ENCODE measurements at regions not wholly inside any gene's neighbourhood (a gene's known extent, or its start where the extent isn't known, plus 50 kb on each side); places are given as distances from the start of the nearest gene placed in this dataset.
A peak's percentile ranks its signal among the peaks of the same experiment; 100 is the strongest.

GRCh38 chr22:25405841-25406509 is 158.5 kb upstream of the GRK3 start:
- no peaks in the 10 kb centered on the region for H3K9me1 ChIP-seq (replicated peaks; ENCODE audit: control insufficient read depth, extremely low read depth, insufficient read depth, low read length)
- intact Hi-C loops (cut with micrococcal nuclease) (loop anchor here (2.0 kb wide), 1 partner anchor 43 kb away; no protein-coding TSS in a partner anchor), dilution Hi-C loops (cut with MboI; ENCODE audit: extremely low pct_ligation_motif_present, low sequenced_read_pairs) (no loop called here)
- peak overlapping the region; percentile 29 to 54 (median 40) for H3K4me3 ChIP-seq (replicated peaks in 1 of 3; ENCODE audit: insufficient read depth in 1 of 3, low read depth in 1 of 3, low read length in 3 of 3)
- peak overlapping the region; percentile 65 for H3K9ac ChIP-seq (replicated peaks; ENCODE audit: extremely low read depth, insufficient read depth, low read length)
- H4K20me1 ChIP-seq (replicated peaks; ENCODE audit: control insufficient read depth, extremely low read depth, insufficient read depth, low read length) = no peaks in the 10 kb centered on the region
- H3K27ac ChIP-seq (ENCODE audit: insufficient read depth, low read depth, low read length) = peak overlapping the region; percentile 40
- BruUV-seq (replicated peaks) = no TSS peak
- peak overlapping the region; percentile 76 for H2AFZ ChIP-seq (ENCODE audit: low read depth, low read length)
- CTCF ChIA-PET = no interaction called here
- POLR2A ChIA-PET = no interaction called here
- peak overlapping the region; percentile 50 for H3K4me2 ChIP-seq (ENCODE audit: insufficient read depth, low read length)
- H3K36me3 ChIP-seq (ENCODE audit: control insufficient read depth in 2 of 2, extremely low read depth in 1 of 2, insufficient read depth in 2 of 2, low read length in 2 of 2) = no peaks in the 10 kb centered on the region
- TF ChIP-seq POLR2AphosphoS5 (IDR thresholded peaks at IDR 0.05; ENCODE audit: insufficient read depth, low read depth, low read length) (no peak), MYC (IDR thresholded peaks at IDR 0.05; ENCODE audit: low read depth, low read length) (no peak), JUN (IDR thresholded peaks at IDR 0.05; ENCODE audit: borderline replicate concordance, insufficient read depth, insufficient read length, low read depth) (no peak), CTCF (IDR thresholded peaks at IDR 0.05; ENCODE audit: extremely low read depth in 1 of 2, insufficient read depth in 1 of 2, low read depth in 1 of 2, low read length in 2 of 2) (no peak), GATA2 (IDR thresholded peaks at IDR 0.05; ENCODE audit: insufficient read depth, insufficient read length, low read depth, low read length) (no peak), POLR2A (IDR thresholded peaks at IDR 0.05; ENCODE audit: low read depth, low read length) (no peak), EZH2 (IDR thresholded peaks at IDR 0.05; ENCODE audit: borderline replicate concordance, low read depth, low read length, severe bottlenecking) (no peak), MAX (IDR thresholded peaks at IDR 0.05; ENCODE audit: insufficient read depth, insufficient read length) (no peak), FOS (IDR thresholded peaks at IDR 0.05; ENCODE audit: borderline replicate concordance, insufficient read depth, low read length) (no peak)
- H3K9me3 ChIP-seq (replicated peaks; ENCODE audit: control insufficient read depth, insufficient read depth, low read length) = no peaks in the 10 kb centered on the region
- H3K79me2 ChIP-seq (ENCODE audit: control insufficient read depth, insufficient read depth, low read length) = peaks cover 21% of the 10 kb centered on the region
- DNase-seq (ENCODE audit: low read depth, low spot score) = no peak
- H3K27me3 ChIP-seq (ENCODE audit: control insufficient read depth in 2 of 2, insufficient read depth in 2 of 2, low read length in 2 of 2) = no peaks in the 10 kb centered on the region
- peaks cover 26% of the 10 kb centered on the region for H3K4me1 ChIP-seq (ENCODE audit: control insufficient read depth, extremely low read depth, insufficient read depth, low read length)
- no peak for FAIRE-seq
